ENCODE measurements at regions not wholly inside any gene's neighbourhood (a gene's known extent, or its start where the extent isn't known, plus 50 kb on each side); places are given as distances from the start of the nearest gene placed in this dataset.

DNA sequence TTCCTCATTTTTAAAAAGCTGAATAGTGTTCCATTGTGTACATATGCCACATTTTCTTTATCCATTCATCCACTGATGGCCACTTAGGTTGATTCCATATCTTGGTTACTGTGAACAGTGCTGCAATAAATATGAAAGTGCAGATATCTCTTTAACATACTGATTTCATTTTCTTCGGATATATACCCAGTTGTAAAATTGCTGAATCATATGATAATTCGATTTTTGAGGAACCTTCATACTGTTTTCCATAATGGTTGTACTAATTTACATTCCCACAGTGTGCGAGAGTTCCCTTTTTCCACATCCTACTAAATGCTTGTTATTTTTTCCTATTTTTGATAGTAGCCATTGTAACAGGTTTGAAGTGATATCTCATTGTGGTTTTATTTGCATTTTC is 263.2 kb downstream of the STK31 start:
- no peak for DNase-seq (ENCODE audit: low read depth)

DNA sequence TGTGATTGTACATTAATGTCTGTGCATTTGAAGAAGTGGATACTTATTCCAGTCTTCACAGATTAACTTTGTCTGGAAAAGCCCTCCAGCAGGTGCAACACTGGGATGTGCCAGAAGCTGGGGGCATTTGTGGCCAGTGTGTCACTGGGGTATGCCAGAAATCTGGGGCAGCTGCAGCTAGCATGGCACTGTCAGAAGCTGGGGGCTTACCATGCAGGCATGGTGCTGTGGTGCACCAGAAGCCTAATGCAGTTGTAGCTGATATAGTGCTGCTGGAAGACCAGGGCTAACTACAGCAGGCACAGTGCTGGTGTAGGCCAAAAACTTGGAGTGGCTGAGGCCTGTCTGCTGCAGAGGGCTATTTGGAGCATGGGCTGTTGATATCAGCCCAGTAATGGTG is 270.1 kb downstream of the STK31 start:
- DNase-seq (ENCODE audit: low read depth), result no peak

DNA sequence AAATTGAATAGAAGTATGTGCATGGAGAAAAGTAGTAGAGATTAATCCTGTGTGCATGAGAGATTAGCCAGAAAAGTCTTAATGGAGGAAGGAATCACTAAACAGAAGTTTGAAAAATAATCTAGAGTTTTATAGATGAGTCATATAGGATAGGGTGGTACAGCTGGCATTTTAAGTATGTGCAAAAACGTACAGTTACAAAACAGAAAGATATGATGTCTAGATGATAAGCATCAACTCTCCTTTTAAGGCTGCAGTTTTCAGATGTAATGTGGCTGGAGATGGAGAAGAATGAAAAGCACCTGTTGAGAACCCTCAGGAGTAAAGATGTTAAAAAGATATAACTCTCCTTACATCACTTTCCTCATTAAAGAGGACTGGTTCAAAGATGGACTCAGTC is 271.3 kb downstream of the STK31 start:
- no peak for DNase-seq (ENCODE audit: low read depth)

DNA sequence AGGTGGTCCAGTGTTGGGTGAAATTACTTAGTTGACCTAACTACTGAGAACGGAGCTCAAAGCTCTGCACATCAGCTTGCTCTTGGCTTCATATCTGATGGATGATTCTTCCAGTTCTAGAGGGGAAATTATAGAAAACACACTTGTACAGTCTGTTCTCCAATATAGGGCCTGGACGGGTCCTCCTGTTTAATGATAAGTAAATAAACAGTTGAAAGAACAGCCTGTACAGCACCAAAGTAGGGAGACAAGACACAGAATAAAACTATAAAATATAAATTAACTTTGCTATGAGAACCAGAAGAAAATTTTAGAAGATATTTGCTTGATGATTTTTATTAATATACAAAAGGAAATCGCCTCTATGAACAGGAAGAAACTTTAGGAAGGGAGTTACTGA is 271.7 kb downstream of the STK31 start:
- no peak for DNase-seq (ENCODE audit: low read depth)

DNA sequence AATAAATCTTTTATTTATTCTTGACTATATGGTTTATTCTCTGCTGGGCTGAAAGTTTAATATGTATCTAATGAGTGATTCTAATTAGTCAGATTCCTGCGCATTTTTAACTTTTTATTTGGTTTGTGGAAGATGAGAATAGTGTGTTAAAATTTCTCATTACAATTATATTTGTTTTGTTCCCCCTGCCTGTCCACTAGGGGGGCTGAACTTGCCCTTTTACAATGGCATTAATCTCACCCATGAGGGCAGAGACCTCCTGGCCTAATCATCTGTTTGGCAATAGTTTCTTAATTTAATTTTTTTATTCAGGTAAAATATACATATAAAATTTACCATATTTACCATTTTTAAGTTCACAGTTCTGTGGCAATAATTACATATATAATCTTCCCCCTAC is 278.5 kb upstream of the NPY start:
- DNase-seq (ENCODE audit: low read depth), result no peak

DNA sequence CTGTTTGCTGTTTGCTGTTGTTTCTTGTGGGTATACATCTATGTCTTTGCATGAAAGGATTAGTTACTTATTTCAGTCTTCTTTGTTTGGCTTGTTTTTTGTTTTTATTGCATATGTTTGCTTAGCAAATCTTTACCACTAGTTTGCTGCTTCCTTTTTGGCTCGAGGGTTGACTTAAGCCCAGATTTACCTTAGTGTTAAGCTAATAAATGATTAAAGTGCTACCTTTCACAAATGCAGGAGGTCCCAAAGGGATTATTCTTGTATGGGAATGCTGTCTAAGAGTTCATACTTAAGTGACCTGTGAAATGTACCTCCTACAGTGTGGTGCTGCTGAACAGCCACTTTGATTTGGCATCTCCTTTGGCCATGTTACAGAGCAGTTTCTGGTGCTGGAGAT is 273.5 kb upstream of the NPY start:
- no peak for DNase-seq (ENCODE audit: low read depth)

DNA sequence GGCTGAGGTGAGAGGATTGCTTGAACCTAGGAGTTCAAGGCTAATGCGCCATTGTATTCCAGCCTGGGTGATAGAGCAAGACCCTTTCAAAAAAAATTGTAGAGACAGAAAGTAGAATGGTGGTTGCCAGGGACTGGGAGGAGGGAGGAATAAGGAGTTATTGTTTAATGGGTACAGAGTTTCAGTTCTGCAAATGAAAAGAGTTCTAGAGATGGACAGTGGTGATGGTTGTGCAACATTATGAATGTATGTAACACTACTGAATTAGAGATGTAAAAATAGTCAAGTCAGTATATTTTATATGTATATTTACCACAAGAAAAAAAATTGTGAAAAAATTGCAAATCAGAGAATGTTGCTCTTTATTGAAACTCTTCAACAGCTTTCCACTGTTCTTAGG is 266.5 kb upstream of the NPY start:
- DNase-seq (ENCODE audit: low read depth), result no peak

DNA sequence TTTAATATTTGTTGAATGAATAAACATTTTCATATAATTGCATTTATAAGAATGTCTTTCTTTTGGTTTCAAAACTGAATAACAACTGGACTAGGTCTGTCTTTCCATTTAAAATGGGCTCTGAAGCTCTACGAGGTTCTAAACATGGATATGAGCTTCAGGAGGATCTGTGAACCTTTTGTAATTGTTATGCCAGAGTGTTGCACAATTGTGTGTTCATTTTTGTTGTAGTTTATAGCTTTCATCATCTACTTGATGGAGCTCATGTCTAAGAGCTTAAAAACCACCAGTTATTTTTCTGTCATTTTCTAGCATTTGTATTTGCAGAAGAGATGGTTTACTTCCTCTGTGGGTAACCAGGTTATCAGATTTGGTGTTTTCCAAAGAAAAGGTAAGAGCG is 265.7 kb upstream of the NPY start:
- no peak for DNase-seq (ENCODE audit: low read depth)

DNA sequence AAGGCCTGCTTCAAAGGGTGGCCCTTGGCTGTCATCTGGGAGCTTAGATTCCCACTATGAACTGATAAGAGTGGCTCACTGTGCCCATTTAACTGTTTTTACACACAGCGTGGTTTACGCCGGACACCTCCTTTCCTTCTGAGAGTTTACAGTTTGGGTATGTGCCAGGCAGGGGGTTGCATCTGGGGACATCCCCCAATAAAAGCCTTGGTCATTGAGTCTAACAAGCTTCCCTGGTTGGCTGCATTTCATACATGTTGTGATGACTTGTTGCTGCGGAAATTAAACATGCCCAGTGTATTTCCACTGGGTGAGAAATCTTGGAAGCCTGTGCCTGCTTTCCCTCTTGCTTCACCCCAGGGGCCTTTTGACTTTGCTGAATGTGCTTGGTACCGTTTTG is 264.1 kb upstream of the NPY start:
- DNase-seq (ENCODE audit: low read depth), result no peak

DNA sequence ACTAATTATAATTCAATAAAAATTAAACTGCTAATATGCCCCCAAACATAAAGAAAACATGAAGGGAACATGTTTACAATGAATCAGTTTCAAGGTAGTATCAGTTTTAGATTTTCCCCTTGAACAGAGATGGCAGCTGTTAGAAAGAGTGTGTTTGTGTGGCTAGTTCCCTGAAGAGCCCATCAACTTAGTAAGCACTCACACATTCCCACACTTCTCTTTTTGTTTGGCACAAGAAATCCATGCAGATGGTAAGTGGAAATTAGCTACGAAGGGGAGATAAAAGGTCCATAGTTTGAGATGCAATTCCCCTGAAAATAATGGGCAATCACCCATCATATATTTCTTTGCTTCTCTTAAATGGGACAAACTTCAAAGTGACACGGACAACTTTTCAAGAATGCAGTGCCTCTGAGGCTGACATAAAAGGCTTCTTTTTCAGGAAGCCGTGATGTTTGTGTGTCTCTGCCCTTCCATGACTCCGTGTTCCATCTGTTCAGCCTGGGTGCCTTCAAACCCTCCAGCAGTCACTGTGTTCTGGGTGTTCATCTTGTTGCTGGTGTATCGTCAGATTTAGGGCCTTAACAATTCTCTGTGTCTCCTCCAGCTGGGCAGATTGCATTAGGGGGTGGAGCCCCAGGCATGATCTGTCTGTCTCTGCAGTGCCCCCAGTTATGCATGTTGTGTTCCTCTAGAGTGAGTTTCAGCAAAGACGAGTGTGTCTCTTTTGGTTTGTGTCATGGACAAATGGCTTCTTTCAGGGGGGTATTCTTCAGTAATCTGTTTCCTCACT is 259.5 kb upstream of the NPY start:
- DNase-seq (ENCODE audit: low read depth), result no peak

DNA sequence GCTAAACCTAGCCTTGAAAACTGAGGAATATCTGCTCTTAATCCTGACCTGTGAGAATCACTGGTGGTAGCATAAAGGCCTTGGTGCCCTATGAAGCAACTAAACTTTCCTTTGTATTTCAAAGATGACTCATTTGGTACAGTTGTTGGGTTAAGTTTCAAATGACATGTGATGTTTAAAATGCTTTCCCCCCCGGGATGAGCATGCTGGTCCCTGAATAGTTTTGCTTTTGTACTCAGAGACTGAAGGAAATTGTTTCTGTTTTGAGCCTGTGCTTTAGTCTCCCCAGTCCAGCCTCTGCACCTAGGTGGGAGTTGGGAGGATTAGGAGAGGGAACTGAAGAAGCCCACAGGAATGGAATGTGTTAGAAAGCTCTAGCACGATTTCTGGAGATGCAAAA is 258.9 kb upstream of the NPY start:
- DNase-seq (ENCODE audit: low read depth), result peak; percentile 37

DNA sequence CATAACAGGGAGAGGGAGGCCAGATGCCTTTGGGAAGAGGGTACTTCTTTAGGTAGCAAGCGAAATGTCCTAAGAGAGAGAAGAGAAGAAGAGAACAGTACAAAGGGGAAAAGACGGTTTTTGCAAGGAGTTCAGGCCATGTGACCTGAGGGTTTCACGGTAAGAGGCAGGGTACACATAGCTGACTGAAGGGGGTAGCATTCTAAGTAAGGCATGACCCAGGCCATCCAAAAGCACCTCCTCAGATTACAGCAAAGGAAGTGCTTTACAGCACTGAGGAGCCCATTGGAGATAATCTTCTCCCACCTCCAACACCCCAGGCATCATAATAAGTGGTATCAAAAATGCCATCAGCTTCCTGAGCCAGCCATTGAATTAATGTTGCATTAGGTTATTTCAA is 258.2 kb upstream of the NPY start:
- no peak for DNase-seq (ENCODE audit: low read depth)

DNA sequence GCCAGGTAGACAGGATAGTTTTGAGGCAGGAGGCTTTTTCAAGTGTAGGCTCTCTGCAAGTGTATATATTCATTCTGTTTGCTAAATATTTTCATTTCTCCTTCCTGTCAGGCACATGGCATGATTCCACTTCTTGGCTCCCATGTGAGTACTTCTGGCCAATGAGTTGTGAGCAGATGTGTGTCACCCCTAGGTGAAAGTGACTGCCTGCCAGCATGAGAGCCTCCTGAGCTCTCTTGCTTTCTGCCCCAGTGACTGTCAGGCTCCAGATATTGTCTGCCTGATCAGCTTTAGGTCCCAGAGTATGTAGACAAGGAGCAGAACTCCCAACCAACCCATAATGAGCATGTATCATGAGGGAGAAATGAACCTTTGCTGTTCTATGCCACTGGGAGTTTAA is 257.6 kb upstream of the NPY start:
- DNase-seq (ENCODE audit: low read depth), result no peak

DNA sequence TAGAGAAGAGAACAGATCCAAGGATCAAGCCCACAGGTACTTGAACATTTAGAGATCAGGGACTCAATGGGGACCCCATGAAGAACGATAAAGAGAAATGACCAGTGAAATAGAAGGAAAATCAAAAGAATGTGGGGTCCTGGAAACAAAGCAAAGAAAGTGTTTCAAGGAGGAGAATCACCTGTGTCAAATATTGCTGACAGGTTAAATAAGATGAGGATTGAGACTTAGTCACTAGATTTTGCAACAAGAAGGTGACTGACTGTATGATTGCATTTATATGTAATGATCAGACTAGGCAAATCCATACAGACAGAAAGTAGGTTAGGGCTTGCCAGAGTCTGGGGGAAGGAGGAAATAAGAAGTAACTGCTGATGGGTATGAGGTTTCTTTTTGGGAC is 254.9 kb upstream of the NPY start:
- DNase-seq (ENCODE audit: low read depth), result no peak

DNA sequence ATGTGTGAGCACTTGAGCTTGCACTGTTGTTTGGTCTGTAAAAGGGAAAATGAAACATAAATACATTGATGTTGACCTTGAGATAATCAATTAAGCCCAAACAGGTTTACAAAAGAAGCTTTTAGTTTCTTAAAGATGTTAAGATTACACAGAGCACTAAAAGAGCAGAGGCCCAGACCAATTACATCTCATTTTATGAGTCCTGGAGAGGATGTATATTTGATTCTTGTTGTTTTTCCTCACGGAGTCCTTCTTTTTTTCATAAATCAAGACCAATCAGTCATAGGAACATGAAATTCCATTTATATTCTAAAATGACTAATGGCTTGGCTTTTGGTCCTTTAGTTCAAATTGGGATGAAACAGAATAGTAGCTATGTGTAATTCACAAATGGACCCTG is 249.7 kb upstream of the NPY start:
- no peak for DNase-seq (ENCODE audit: low read depth)

DNA sequence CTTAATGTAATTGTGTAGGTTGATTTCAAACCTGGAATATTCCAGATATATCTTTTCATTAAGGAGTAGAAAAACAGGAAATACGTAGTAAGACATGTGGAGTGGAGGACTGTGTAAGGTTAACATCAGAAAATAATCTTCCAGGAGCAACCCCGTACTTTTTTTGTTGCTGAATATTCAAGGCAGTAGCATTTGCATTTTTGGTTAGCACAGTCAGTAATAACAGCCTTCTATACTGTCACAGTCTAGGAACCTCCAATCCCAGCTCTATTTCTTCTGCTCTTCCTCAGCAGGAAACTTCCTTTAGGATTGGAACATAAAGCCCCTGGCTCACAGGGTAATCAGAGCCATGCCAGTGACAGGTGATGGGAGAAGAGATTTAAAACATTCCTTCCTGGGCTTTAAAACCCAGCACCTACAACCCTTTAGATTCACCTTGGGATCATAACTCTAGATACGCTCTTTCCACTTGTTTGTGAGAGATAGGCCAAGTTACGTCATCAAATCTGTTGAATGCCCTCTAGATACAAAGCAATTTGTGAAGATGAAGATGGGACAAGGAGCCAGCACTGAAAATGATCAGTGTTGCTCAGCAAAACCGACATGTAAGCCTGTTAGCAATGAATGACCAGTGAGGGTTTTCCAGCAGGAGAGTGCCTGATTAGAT is 248.5 kb upstream of the NPY start:
- no peak for DNase-seq (ENCODE audit: low read depth)

DNA sequence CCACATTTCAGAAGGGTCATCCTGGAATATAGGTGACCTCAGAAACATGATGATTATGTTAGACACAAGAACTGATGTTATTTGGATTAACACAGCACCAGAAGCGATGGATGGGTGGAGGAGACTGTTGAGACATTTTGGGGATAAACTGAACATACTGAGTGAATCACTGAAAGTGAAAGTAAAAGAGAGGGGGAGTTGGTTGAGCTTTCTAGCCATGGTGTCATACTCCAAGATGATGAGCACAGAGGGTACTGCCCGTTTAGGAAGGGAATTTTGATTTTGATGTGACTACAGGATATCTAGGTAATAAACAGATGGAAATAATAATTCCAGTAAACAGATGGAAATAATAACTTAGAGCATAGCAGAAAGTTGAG is 248.0 kb upstream of the NPY start:
- DNase-seq (ENCODE audit: low read depth), result no peak

DNA sequence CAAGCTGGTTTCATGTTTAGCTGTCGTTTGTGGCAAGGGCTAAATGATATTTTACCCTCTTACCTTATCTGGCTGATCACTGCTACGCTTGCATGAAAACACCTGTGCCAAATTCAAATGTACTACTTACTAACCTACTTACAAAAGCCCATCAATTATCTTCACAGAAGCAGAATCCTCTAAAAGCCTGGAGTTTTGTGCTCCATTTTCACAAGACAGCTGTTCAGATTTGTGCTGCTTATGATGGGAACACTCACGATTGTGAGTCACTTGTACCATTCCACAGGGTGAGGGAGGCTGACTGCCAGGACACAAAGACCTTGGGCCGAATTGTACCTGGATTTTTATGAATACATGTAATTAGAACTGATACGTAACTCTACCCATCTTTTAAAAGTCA is 245.0 kb upstream of the NPY start:
- DNase-seq (ENCODE audit: low read depth), result no peak

DNA sequence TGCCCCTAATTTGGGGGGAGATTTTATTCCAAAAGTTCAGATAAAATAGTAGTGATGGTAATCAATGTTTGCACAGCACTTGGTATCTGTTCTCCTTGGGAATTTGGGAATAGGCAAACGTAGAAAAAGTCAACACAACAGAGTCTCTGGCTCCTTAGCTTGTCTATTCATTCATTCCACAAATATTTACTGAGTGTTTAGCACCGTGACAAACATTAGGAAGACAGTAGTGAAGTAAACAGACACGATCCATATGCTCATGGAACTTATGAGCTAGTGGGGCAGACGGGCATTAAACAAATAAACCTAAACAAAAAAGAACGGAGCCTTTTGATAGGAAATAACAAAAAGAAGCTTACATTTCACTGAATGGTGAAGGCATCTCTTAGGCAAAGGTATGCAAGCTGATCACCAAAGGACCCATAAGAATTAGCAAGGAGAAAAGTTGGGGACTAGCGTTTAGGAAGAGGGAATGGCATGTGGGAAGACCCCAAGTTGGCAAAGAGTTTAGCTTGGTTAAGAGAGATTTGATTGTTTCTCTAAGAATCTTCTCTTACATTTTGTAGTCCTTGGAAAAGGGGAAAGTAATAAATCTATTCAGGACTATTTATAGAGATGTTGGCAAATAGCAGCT is 243.9 kb upstream of the NPY start:
- DNase-seq (ENCODE audit: low read depth), result no peak

DNA sequence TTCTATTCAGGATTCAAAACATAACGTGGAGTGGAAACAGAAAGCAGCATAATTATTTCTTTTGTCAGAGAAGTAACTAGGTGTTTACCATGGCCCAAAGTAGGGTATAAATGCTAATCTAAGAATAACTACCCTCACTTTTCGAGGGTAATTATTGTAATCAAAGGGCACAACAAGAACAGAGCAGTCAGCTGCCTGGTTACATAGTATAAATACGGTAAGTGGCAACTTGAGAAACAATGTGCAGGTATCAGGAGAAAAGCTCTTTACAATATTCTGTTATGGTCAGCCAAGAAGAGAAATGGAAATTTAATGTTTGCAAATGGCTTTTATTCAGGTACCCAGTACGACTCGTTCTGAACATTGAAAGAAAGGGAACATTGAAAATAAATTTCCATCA is 242.0 kb upstream of the NPY start:
- no peak for DNase-seq (ENCODE audit: low read depth)

DNA sequence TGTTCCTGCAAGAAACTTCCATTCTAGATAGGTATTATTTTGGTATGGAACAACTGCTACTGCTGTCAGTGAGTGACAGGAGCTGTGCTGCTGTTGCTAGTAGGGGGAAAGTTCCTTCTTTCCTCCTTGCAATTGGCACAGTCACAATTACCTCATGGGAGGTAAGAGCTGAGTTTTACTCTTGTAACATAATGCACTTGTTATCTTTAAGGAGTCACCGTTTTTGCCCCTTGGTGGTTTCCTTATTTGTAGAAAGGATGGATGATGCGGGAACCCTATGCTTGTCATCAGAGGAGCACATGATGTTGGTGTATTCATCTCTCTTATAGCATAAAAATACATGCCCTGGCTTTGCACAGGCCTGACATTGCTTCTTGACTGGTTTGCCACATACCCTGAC is 234.7 kb upstream of the NPY start:
- no peak for DNase-seq (ENCODE audit: low read depth)

DNA sequence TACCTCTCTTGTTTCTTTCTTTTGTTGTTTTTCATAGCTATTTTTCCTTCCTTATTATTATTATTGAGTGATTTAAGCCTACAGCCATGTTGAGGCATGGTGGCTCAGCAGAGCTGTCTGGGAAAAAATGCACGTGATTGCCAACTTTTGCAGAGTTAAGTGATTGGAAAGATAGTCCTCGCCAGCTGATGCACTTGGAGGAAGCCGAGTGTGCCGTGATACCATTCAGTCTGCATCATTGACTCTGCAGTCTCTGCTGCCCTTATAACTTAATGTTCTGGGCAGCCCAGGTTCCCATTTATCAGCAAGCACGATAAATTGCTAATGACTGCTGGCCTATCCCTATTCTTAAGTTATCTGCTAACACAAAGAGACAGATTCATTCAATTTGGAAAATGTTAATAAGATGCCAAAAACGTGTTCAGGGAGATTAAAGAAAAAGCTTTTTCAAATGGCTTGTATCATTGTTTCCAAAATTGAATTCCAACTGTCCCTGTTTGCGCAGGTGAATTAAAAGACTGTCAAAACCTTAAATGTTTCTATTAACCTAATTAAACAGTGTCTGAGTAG is 232.9 kb upstream of the NPY start:
- DNase-seq (ENCODE audit: low read depth), result no peak

DNA sequence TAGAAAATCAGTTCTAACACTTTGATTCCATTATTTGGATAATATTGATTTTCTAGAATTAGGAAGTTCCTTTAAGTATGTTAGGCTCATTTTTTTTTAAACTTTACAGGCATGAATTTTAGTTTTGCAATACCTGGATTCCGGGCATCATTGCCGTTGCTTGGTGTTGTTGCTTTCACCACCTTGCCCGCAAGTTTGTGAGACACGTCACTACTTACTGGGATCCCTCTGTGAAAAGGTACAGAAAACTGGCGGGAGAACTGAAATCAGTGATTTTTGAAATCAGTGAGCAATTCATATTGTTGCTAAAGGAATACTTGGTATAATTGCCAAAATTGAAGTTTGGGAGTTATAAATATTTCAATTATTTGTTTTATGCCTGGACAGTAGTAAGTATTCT is 232.3 kb upstream of the NPY start:
- no peak for DNase-seq (ENCODE audit: low read depth)
